ENCODE measurements at regions not wholly inside any gene's neighbourhood (a gene's known extent, or its start where the extent isn't known, plus 50 kb on each side); places are given as distances from the start of the nearest gene placed in this dataset.

DNA sequence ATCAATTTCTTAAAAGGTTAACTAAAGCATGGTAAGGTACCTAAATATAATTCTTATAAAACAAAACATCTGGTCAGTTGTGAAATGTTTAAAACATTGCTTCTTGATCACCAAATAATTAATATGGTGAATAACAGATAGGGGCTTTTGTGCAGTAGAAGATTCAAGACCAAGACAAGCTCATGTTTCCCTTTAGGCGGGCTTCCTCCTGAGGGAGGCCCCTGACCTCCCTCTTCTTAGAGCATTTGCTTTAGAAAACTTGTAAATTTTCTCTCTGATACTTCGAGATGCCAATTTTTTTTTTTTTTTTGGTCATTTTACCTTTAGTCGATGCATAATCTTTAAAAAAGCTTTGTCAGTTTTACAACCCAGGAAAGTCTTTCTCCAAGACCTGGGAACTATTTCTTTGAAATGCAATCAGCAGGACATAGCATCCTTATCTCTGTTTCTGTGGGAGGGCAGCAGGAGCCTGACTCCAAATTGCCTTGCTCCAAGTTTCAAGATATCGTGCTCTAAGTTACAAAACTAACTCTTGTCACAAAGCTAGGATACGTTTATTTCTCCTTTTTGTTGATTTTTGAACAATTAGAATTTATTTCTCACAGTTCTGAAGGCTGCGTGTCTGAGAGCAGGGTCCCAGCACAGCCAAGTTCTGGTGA is 66.6 kb upstream of the BICD1 start:
- TF ChIP-seq CEBPB (IDR thresholded peaks at IDR 0.05; ENCODE audit: low read depth, low read length) (no peak), SMC3 (IDR thresholded peaks at IDR 0.05; ENCODE audit: low read depth, low read length) (no peak), RAD21 (IDR thresholded peaks at IDR 0.05; ENCODE audit: low read length) (no peak), RFX5 (IDR thresholded peaks at IDR 0.05; ENCODE audit: low read depth, low read length) (no peak)
- TF ChIP-seq, protein P1, sequence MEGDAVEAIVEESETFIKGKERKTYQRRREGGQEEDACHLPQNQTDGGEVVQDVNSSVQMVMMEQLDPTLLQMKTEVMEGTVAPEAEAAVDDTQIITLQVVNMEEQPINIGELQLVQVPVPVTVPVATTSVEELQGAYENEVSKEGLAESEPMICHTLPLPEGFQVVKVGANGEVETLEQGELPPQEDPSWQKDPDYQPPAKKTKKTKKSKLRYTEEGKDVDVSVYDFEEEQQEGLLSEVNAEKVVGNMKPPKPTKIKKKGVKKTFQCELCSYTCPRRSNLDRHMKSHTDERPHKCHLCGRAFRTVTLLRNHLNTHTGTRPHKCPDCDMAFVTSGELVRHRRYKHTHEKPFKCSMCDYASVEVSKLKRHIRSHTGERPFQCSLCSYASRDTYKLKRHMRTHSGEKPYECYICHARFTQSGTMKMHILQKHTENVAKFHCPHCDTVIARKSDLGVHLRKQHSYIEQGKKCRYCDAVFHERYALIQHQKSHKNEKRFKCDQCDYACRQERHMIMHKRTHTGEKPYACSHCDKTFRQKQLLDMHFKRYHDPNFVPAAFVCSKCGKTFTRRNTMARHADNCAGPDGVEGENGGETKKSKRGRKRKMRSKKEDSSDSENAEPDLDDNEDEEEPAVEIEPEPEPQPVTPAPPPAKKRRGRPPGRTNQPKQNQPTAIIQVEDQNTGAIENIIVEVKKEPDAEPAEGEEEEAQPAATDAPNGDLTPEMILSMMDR (conservative IDR thresholded peaks at IDR 0.05; ENCODE audit: low read depth, low read length): no peak

Data from IMR-90 (cell line).